Gastrocnemius medialis (tissue), 4 donors: ENCODE measurements at regions not wholly inside any gene's neighbourhood (a gene's known extent, or its start where the extent isn't known, plus 50 kb on each side); places are given as distances from the start of the nearest gene placed in this dataset.

Source experiments
- ATAC-seq, 2 donors: fragments of 150-250 bp; one replicate each; pipeline ENCODE4 v1.9.1; 2016
- DNase-seq, 2 donors: peaks; one replicate each; pipeline ENCODE4 v3.0.0-alpha.2; 2019
- H3K27ac ChIP-seq, 4 donors: fragments of 200-600 bp; sonication (generic); 1 replicate in 1 of 4; 2 replicates in 3 of 4; pipeline ENCODE4 v1.5.1; 2016 to 2018; ENCODE audit warnings: mild to moderate bottlenecking in 2 of 4, moderate library complexity in 1 of 4
- H3K27me3 ChIP-seq, 3 donors: fragments of 200-600 bp; sonication (generic) in 2 of 3; 1 replicate in 1 of 3; 2 replicates in 2 of 3; pipeline versions ENCODE4 v1.5.1 to v1.6.0; 2016 to 2019; ENCODE audit warnings: mild to moderate bottlenecking in 1 of 3, moderate library complexity in 1 of 3
- H3K36me3 ChIP-seq, 2 donors: fragments of 200-600 bp; sonication (generic) in 1 of 2; one replicate each; pipeline ENCODE4 v1.5.1; 2017 to 2018
- H3K4me1 ChIP-seq, 2 donors: fragments of 200-600 bp; sonication (generic) in 1 of 2; one replicate each; pipeline ENCODE4 v1.5.1; 2016 to 2017; ENCODE audit warnings: mild to moderate bottlenecking in 2 of 2
- H3K4me3 ChIP-seq, 4 donors: fragments of 200-600 bp; sonication (generic) in 3 of 4; 1 replicate in 1 of 4; 2 replicates in 3 of 4; pipeline ENCODE4 v1.5.1; 2016 to 2019; ENCODE audit warnings: mild to moderate bottlenecking in 2 of 4
- H3K9me3 ChIP-seq, 3 donors: fragments of 200-600 bp; sonication (generic) in 2 of 3; 1 replicate in 1 of 3; 2 replicates in 2 of 3; pipeline ENCODE4 v1.5.1; 2016 to 2019
- POLR2A ChIP-seq, 2 donors: fragments of 450-650 bp; IDR thresholded peaks; one replicate each; pipeline ENCODE4 v1.6.1; 2017; ENCODE audit warnings: antibody characterized with exemption in 2 of 2, mild to moderate bottlenecking in 2 of 2, moderate library complexity in 2 of 2
- in situ Hi-C, 4 donors: fragments of 200-750 bp; cut with MboI; loops; one replicate each; pipeline versions ENCODE4 v1.15.0 to v1.8.0; 2017; ENCODE audit warnings: low sequenced_read_pairs in 4 of 4
- intact Hi-C: fragments of 100-400 bp; cut with DNase I; formaldehyde crosslinking; loops from one replicate; pipeline ENCODE4 v1.15.1; 2023; ENCODE audit warnings: low total_unique reads
- TF ChIP-seq, protein P1 (sequence below), 5 experiments: fragments of 450-650 bp in 3 of 5; fragments of 200-600 bp in 2 of 5; sonication (generic) in 2 of 5; IDR thresholded peaks in 4 of 5; conservative IDR thresholded peaks in 1 of 5; 1 replicate in 4 of 5; 2 replicates in 1 of 5; pipeline ENCODE4 v1.5.1; 2016 to 2019; ENCODE audit warnings: antibody characterized with exemption in 5 of 5, mild to moderate bottlenecking in 3 of 5, moderate library complexity in 3 of 5

DNA sequence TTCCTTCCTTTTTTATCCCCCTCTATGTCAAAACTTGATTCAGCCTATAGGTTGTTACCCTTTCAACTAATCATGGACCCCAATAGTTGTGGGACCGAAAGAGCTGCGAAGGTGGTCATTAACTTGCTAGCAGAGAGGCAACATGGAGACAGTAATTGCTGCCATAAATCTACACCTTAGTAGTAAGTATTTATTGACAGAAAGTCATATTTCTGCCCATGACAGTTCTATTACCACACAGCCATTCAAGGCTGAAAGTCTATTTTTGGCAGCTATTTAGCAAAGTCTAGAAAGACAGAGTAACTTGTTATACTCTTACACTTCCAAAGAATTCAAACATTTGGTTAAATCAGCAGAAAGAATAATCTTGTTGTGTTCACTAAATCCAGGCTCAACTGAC is 236.2 kb downstream of the PRELID2 start:
- Histone ChIP-seq H3K27ac (no peak overlapping the region), H3K36me3 (no peaks in the 10 kb centered on the region), H3K4me1 (no peaks in the 10 kb centered on the region), H3K27me3 (no peaks in the 10 kb centered on the region), H3K4me3 (no peak overlapping the region), H3K9me3 (no peaks in the 10 kb centered on the region)
- ATAC-seq, result no peak
- intact Hi-C loops, result no loop called here
- TF ChIP-seq, protein P1, sequence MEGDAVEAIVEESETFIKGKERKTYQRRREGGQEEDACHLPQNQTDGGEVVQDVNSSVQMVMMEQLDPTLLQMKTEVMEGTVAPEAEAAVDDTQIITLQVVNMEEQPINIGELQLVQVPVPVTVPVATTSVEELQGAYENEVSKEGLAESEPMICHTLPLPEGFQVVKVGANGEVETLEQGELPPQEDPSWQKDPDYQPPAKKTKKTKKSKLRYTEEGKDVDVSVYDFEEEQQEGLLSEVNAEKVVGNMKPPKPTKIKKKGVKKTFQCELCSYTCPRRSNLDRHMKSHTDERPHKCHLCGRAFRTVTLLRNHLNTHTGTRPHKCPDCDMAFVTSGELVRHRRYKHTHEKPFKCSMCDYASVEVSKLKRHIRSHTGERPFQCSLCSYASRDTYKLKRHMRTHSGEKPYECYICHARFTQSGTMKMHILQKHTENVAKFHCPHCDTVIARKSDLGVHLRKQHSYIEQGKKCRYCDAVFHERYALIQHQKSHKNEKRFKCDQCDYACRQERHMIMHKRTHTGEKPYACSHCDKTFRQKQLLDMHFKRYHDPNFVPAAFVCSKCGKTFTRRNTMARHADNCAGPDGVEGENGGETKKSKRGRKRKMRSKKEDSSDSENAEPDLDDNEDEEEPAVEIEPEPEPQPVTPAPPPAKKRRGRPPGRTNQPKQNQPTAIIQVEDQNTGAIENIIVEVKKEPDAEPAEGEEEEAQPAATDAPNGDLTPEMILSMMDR (IDR thresholded peaks at IDR 0.05 in 4 of 5, conservative IDR thresholded peaks at IDR 0.05 in 1 of 5), result no peak
- no peak for TF ChIP-seq POLR2A (IDR thresholded peaks at IDR 0.05)
- no peak for DNase-seq
- in situ Hi-C loops, result no loop called here

DNA sequence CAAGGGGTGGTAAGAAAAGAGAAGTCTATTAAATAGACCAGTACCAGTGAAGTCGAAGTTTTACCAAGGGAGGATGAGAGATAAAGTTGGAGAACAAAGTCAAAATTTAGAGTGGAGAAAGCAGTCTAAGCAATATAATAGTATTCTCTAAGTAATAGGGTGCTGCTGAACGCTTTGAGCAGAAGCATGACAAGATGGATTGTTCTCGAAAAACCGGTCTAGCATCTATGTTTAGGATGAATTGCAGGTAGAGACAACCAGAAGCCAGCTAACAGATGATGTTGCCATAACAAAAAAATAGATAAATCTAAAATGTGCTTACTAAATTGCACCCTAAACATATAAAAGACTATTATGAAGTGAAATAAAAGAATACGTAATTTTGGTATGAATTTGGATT is 237.0 kb downstream of the PRELID2 start:
- ATAC-seq, result no peak
- DNase-seq, result no peak

DNA sequence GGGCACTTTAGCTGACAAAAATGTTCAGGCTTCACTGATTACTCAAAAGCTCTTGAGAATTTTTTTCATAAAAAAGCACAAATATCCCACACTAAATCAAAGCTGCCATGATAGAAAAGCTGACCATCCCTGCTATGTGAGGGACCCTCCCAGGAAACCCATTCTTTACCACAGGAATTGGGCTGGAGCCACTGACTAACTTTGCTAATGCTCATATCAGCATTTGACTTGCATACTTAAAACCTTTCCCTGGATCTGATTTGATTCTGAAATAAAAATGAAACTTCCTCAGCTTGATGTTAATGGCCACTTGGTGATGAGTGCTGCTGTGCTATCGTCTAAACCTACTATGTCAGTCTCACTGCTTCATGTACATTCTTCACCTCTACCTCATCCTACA is 243.6 kb downstream of the PRELID2 start:
- in situ Hi-C loops (no loop called here), intact Hi-C loops (no loop called here)
- no peak for DNase-seq
- no peak overlapping the region for H3K27ac ChIP-seq
- no peaks in the 10 kb centered on the region for H3K4me1 ChIP-seq
- ATAC-seq, result no peak
- H3K9me3 ChIP-seq, result no peaks in the 10 kb centered on the region
- no peaks in the 10 kb centered on the region for H3K36me3 ChIP-seq
- H3K27me3 ChIP-seq, result no peaks in the 10 kb centered on the region
- no peak overlapping the region for H3K4me3 ChIP-seq
- TF ChIP-seq, protein P1 (IDR thresholded peaks at IDR 0.05 in 4 of 5, conservative IDR thresholded peaks at IDR 0.05 in 1 of 5), result no peak
- no peak for TF ChIP-seq POLR2A (IDR thresholded peaks at IDR 0.05)

More for the DNA sequence above, 237.0 kb downstream of the PRELID2 start:
- Histone ChIP-seq H3K27me3 (no peaks in the 10 kb centered on the region), H3K36me3 (no peaks in the 10 kb centered on the region), H3K9me3 (no peaks in the 10 kb centered on the region), H3K27ac (no peak overlapping the region), H3K4me1 (no peaks in the 10 kb centered on the region), H3K4me3 (no peak overlapping the region)
- intact Hi-C loops, result no loop called here
- no peak for TF ChIP-seq POLR2A (IDR thresholded peaks at IDR 0.05)
- TF ChIP-seq, protein P1 (IDR thresholded peaks at IDR 0.05 in 4 of 5, conservative IDR thresholded peaks at IDR 0.05 in 1 of 5), result no peak
- in situ Hi-C loops, result no loop called here

DNA sequence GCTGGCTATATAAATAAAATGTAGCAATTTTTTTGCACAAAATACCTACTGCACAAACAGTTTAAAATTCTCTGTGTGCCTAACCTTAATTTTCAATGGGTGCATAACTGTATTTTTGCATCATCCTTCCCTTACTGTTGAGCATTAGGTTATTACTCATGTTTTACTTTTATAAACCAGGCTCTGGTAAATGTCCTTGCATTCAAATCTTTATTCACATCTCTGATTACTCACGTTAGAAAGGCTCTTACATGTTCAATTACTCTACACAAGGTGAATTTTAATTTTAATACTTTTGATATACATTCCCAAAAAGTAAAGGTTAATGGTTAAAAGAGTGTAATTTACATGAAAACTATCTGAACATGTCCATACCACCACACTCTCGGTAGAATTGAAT is 246.1 kb downstream of the PRELID2 start:
- TF ChIP-seq, protein P1 (IDR thresholded peaks at IDR 0.05 in 4 of 5, conservative IDR thresholded peaks at IDR 0.05 in 1 of 5), result no peak
- no peak for TF ChIP-seq POLR2A (IDR thresholded peaks at IDR 0.05)

DNA sequence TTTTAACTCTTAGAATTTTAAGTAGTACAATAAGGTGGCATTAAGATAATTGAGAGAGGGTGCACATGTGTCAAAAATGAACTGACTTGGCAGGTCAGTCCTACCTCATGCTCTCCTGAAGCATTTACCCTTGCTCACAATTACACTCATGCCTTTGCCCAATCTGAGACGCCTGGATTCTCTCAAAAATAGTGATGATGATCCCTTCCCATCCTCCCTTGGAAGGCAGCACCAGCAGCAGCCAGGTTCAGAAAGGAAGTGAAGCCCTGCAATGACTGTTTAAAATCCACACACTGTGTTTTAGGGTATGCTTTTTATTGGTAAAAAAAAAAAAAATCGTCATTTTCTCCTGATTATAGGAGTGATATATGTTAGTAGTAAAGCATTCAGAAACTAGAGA is 246.6 kb downstream of the PRELID2 start:
- H3K4me3 ChIP-seq, result no peak overlapping the region
- TF ChIP-seq POLR2A (IDR thresholded peaks at IDR 0.05), result no peak
- TF ChIP-seq, protein P1 (IDR thresholded peaks at IDR 0.05 in 4 of 5, conservative IDR thresholded peaks at IDR 0.05 in 1 of 5), result no peak
- no peaks in the 10 kb centered on the region for H3K4me1 ChIP-seq
- intact Hi-C loops, result no loop called here
- no peaks in the 10 kb centered on the region for H3K36me3 ChIP-seq
- no peak overlapping the region for H3K27ac ChIP-seq
- no peaks in the 10 kb centered on the region for H3K9me3 ChIP-seq
- no peaks in the 10 kb centered on the region for H3K27me3 ChIP-seq
- no peak for ATAC-seq
- in situ Hi-C loops, result no loop called here
- no peak for DNase-seq

More for the DNA sequence above, 246.1 kb downstream of the PRELID2 start:
- no peaks in the 10 kb centered on the region for H3K9me3 ChIP-seq
- in situ Hi-C loops, result no loop called here
- no peaks in the 10 kb centered on the region for H3K4me1 ChIP-seq
- ATAC-seq (no peak), DNase-seq (no peak)
- H3K4me3 ChIP-seq, result no peak overlapping the region
- H3K27ac ChIP-seq, result no peak overlapping the region
- H3K27me3 ChIP-seq, result no peaks in the 10 kb centered on the region
- H3K36me3 ChIP-seq, result no peaks in the 10 kb centered on the region
- intact Hi-C loops, result no loop called here
